Lung (tissue), 12 donors: ENCODE measurements at regions not wholly inside any gene's neighbourhood (a gene's known extent, or its start where the extent isn't known, plus 50 kb on each side); places are given as distances from the start of the nearest gene placed in this dataset. TPM values are rescaled to one million over a fixed set of nuclear protein-coding genes. Genes with fewer than 3 reads are reported as not detected.

Experiments used
- ATAC-seq: fragments of 200-7000 bp; cut with Tn5 transposase; one replicate; pipeline ENCODE4 v1.9.1; 2020; ENCODE audit warnings: moderate number of reproducible peaks; ENCODE audit not compliant: insufficient read depth, low FRiP score
- DNase-seq, 3 donors: peaks; one replicate each; pipeline ENCODE4 v3.0.0-alpha.2; 2013 to 2017
- H3K27ac ChIP-seq, 2 donors: one replicate each; pipeline ENCODE4 v1.5.1; 2013; ENCODE audit warnings: mild to moderate bottlenecking in 2 of 2, moderate library complexity in 2 of 2, control low read depth in 1 of 2, inconsistent platforms in 1 of 2, low read depth in 1 of 2, low read length in 1 of 2
- H3K27me3 ChIP-seq, 3 donors: one replicate each; pipeline ENCODE4 v1.5.1; 2013; ENCODE audit warnings: low read length in 2 of 3; ENCODE audit not compliant: control insufficient read depth in 3 of 3, insufficient read depth in 3 of 3
- H3K36me3 ChIP-seq, 4 donors: one replicate each; pipeline ENCODE4 v1.5.1; 2013; ENCODE audit warnings: low read length in 4 of 4, mild to moderate bottlenecking in 1 of 4, moderate library complexity in 1 of 4; ENCODE audit not compliant: control insufficient read depth in 4 of 4, insufficient read depth in 4 of 4
- H3K4me1 ChIP-seq, 5 donors: one replicate each; pipeline ENCODE4 v1.5.1; 2013; ENCODE audit warnings: low read length in 5 of 5, mild to moderate bottlenecking in 2 of 5, moderate library complexity in 1 of 5; ENCODE audit not compliant: control insufficient read depth in 5 of 5, insufficient read depth in 5 of 5
- H3K4me3 ChIP-seq: one replicate; pipeline ENCODE4 v1.5.1; 2013; ENCODE audit warnings: mild to moderate bottlenecking, control low read depth, moderate library complexity
- H3K9ac ChIP-seq, 2 donors: one replicate each; pipeline ENCODE4 v1.5.1; 2013; ENCODE audit warnings: low read length in 2 of 2, control low read depth in 1 of 2; ENCODE audit not compliant: insufficient read depth in 1 of 2
- H3K9me3 ChIP-seq, 4 donors: one replicate each; pipeline ENCODE4 v1.5.1; 2013; ENCODE audit warnings: low read length in 3 of 4, mild to moderate bottlenecking in 1 of 4, moderate library complexity in 1 of 4; ENCODE audit not compliant: control insufficient read depth in 4 of 4, insufficient read depth in 3 of 4
- WGBS, 2 donors: extraction: QIAGEN DNeasy Blood & Tissue Kit; methylation state at CpG; one replicate each; pipeline ENCODE4 v1.1.7; 2013; 5-methylcytosine and 5-hydroxymethylcytosine counted together
- small RNA-seq: library from RNA; depleted of rRNA; stranded (forward); fragments of <200 nt; gene quantifications from one replicate; pipeline ENCODE3, GENCODE V24; 2014; ENCODE audit warnings: low replicate concordance
- TF ChIP-seq, protein P1 (sequence below): IDR thresholded peaks from 2 replicates; pipeline ENCODE4 v1.5.1; 2012; ENCODE audit warnings: mild to moderate bottlenecking; ENCODE audit errors: control extremely low read depth, extremely low read depth
- donor health status: control.
- donor health status: control.
- donor health status: Bipolar disorder and iron deficiency.
- donor health status: healthy.
- donor health status: DM: yes; HTN: yes; CAD: no.

DNA sequence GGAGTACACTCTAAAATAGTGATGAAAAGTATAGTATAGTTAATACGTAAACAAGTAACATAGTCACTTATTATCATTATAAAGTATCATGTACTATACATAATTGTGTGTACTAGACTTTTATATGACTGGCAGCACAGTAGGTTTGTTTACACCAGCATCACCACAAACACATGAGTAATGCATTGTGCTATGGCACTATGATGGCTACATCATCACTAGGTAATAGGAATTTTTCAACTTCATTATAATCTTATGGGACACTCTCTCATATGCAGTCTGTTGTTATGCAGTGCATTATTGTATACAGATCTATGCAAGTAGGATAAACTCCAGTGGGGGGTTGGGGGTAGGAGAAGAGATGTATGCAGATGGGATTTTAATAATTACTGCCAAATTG lies 52.7 kb upstream of the ELL2 start:
- Histone ChIP-seq H3K4me3 (no peak overlapping the region), H3K4me1 (no peaks in the 10 kb centered on the region), H3K27me3 (no peaks in the 10 kb centered on the region), H3K36me3 (no peaks in the 10 kb centered on the region), H3K9ac (no peak overlapping the region), H3K9me3 (no peaks in the 10 kb centered on the region), H3K27ac (no peak overlapping the region)
- DNase-seq (no peak), ATAC-seq (no peak)
- TF ChIP-seq, protein P1, sequence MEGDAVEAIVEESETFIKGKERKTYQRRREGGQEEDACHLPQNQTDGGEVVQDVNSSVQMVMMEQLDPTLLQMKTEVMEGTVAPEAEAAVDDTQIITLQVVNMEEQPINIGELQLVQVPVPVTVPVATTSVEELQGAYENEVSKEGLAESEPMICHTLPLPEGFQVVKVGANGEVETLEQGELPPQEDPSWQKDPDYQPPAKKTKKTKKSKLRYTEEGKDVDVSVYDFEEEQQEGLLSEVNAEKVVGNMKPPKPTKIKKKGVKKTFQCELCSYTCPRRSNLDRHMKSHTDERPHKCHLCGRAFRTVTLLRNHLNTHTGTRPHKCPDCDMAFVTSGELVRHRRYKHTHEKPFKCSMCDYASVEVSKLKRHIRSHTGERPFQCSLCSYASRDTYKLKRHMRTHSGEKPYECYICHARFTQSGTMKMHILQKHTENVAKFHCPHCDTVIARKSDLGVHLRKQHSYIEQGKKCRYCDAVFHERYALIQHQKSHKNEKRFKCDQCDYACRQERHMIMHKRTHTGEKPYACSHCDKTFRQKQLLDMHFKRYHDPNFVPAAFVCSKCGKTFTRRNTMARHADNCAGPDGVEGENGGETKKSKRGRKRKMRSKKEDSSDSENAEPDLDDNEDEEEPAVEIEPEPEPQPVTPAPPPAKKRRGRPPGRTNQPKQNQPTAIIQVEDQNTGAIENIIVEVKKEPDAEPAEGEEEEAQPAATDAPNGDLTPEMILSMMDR, result no peak
- WGBS, 2 donors, result 98 to 100% methylated on average over 1 of the region's 1 CpG

DNA sequence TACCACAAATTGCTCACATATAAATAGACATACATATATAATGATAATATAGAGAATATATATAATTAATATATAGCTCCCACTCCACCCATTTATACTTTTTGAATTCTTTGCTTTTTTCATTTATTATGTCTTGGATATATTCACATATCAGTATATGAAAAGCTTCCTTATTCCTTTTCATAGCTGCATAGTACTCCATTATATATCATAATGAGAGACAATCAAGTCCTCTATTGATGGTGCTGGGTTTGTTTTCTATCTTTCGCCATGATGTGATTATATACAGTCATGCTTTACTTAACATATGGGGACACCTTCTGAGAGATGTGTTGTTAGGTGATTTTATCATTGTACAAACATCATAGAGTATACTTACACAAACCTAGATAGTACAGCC lies 51.6 kb upstream of the ELL2 start:
- ATAC-seq (no peak), DNase-seq (no peak)
- TF ChIP-seq, protein P1, result no peak
- no peaks in the 10 kb centered on the region for H3K27me3 ChIP-seq
- no peaks in the 10 kb centered on the region for H3K36me3 ChIP-seq
- no peak overlapping the region for H3K27ac ChIP-seq
- H3K4me1 ChIP-seq, result no peaks in the 10 kb centered on the region
- 95 to 97% methylated on average over 1 of the region's 1 CpG for WGBS, 2 donors
- H3K9ac ChIP-seq, result no peak overlapping the region
- no peaks in the 10 kb centered on the region for H3K9me3 ChIP-seq
- H3K4me3 ChIP-seq, result no peak overlapping the region

DNA sequence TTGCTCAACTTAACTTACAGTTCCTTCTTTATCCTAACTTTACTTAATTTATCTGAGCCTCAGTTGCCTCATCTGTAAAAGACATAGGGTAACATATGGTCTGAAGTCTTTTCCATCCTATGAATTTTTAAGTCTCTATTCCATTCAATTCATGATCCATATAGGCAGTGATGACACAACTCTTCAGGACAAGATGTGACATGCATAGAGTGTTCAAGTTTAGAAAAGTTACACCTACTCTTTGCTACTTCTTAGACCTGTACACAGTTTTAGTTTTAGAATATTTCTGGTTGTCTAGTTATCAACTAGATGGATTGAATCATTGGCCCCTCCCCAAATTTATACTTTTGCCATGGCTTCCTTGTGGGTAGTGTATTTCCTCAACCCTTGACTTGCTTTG lies 50.7 kb upstream of the ELL2 start:
- DNase-seq (no peak), ATAC-seq (no peak)
- H3K9me3 ChIP-seq, result no peaks in the 10 kb centered on the region
- H3K36me3 ChIP-seq, result no peaks in the 10 kb centered on the region
- no peak overlapping the region for H3K9ac ChIP-seq
- no peaks in the 10 kb centered on the region for H3K27me3 ChIP-seq
- H3K27ac ChIP-seq, result no peak overlapping the region
- TF ChIP-seq, protein P1, result no peak
- H3K4me1 ChIP-seq, result no peaks in the 10 kb centered on the region
- no peak overlapping the region for H3K4me3 ChIP-seq

Small RNA genes in the stretch of these regions (small RNA-seq; reads per million reads assigned to genes)
- gene MIR583 (not detected), gene RNU6-524P (not detected)
